HepG2 (cell line): ENCODE measurements at regions not wholly inside any gene's neighbourhood (a gene's known extent, or its start where the extent isn't known, plus 50 kb on each side); places are given as distances from the start of the nearest gene placed in this dataset.

ENCODE experiments used
- ATAC-seq: fragments of 200-7000 bp; cut with Tn5 transposase; 3 replicates; pipeline ENCODE4 v1.9.1; 2020; ENCODE audit warnings: mild to moderate bottlenecking, moderate library complexity
- BruUV-seq: library from RNA; stranded (reverse); fragments of 400-500 nt; replicated peaks from 2 replicates; lab custom pipeline; 2021; lab: Mats Ljungman, UMichigan
- CTCF ChIA-PET: fragments of 300-600 bp; formaldehyde crosslinking; extraction: SDS; loops from one replicate; lab custom pipeline; 2021; ENCODE audit warnings: low total read pairs, inconsistent platforms, low intra/inter-chr PET ratio; lab: Yijun Ruan, JAX
- POLR2A ChIA-PET: fragments of 350-600 bp; sonication (Branson Sonifier 250); formaldehyde crosslinking; loops from one replicate; lab custom pipeline; 2020; ENCODE audit warnings: antibody characterized with exemption, inconsistent platforms; lab: Yijun Ruan, JAX
- DNase-seq: peaks from one replicate; pipeline ENCODE4 v3.0.0-alpha.2; 2015; ENCODE audit warnings: low spot score
- FAIRE-seq: peaks from 3 replicates; lab custom pipeline; 2011; peaks lifted over from hg19 to GRCh38; lab: Jason Lieb, UNC
- H2AFZ ChIP-seq: one replicate; pipeline ENCODE4 v1.6.1; 2011; ENCODE audit warnings: low read length, inconsistent platforms
- H3K27ac ChIP-seq: fragments of 300-600 bp; 3 replicates; pipeline ENCODE4 v1.8.0; 2011; ENCODE audit warnings: mixed run types, mild to moderate bottlenecking, mixed read lengths, low read length, inconsistent platforms; ENCODE audit not compliant: insufficient read depth; ENCODE audit errors: extremely low read length
- H3K27me3 ChIP-seq, 2 experiments: fragments of 200-600 bp in 1 of 2; 2 replicates in 1 of 2; 3 replicates in 1 of 2; pipeline versions ENCODE4 v1.6.0 to v1.8.0; 2011; ENCODE audit warnings: low read length in 2 of 2, mild to moderate bottlenecking in 2 of 2, moderate library complexity in 2 of 2, inconsistent platforms in 1 of 2; ENCODE audit not compliant: insufficient read depth in 2 of 2, control insufficient read depth in 1 of 2
- H3K36me3 ChIP-seq, 2 experiments: fragments of 200-600 bp in 1 of 2; replicated peaks in 1 of 2; 2 replicates in 1 of 2; 3 replicates in 1 of 2; pipeline versions ENCODE4 v1.5.1 to v1.8.0; 2011; ENCODE audit warnings: low read length in 2 of 2, inconsistent platforms in 1 of 2; ENCODE audit not compliant: insufficient read depth in 2 of 2, control insufficient read depth in 1 of 2
- H3K4me1 ChIP-seq: 2 replicates; pipeline ENCODE4 v1.5.1; 2012; ENCODE audit warnings: low read length, inconsistent platforms; ENCODE audit not compliant: insufficient read depth
- H3K4me2 ChIP-seq: 2 replicates; pipeline ENCODE4 v1.6.0; 2011; ENCODE audit warnings: low read depth, low read length, inconsistent platforms
- H3K4me3 ChIP-seq, 3 experiments: fragments of 200-600 bp in 1 of 3; sonication (generic), shearing (Covaris generic) in 1 of 3; replicated peaks in 1 of 3; 2 replicates each; pipeline ENCODE4 v1.5.1; 2011 to 2016; ENCODE audit warnings: low read length in 3 of 3, inconsistent platforms in 2 of 3, low read depth in 2 of 3, mild to moderate bottlenecking in 2 of 3, control low read depth in 1 of 3, mixed read lengths in 1 of 3; ENCODE audit not compliant: insufficient read depth in 1 of 3
- H3K79me2 ChIP-seq: one replicate; pipeline ENCODE4 v1.6.1; 2011; ENCODE audit warnings: low read length, inconsistent platforms; ENCODE audit not compliant: insufficient read depth
- H3K9ac ChIP-seq: 2 replicates; pipeline ENCODE4 v1.6.0; 2011; ENCODE audit warnings: mild to moderate bottlenecking, low read depth, low read length, inconsistent platforms; ENCODE audit not compliant: insufficient read depth
- H3K9me3 ChIP-seq: 2 replicates; pipeline ENCODE4 v1.5.1; 2012; ENCODE audit warnings: mild to moderate bottlenecking, low read length
- H4K20me1 ChIP-seq: 2 replicates; pipeline ENCODE4 v1.6.0; 2011; ENCODE audit warnings: inconsistent platforms, mild to moderate bottlenecking, low read length, moderate library complexity; ENCODE audit not compliant: insufficient read depth
- FOXO1 ChIP-seq: sonication (generic); formaldehyde crosslinking; IDR thresholded peaks from 2 replicates; pipeline ENCODE4 v1.4.0; 2020; ENCODE audit warnings: missing genetic modification reagents
- HHEX ChIP-seq: IDR thresholded peaks from 2 replicates; pipeline ENCODE4 v1.6.1; 2016; ENCODE audit warnings: control low read depth
- ONECUT2 ChIP-seq: sonication (generic); formaldehyde crosslinking; IDR thresholded peaks from 2 replicates; pipeline ENCODE4 v1.4.0; 2020; ENCODE audit warnings: missing genetic modification reagents
- ZBTB40 ChIP-seq, 2 experiments: fragments of 450-650 bp in 1 of 2; sonication (generic) in 1 of 2; formaldehyde crosslinking in 1 of 2; IDR thresholded peaks; 2 replicates each; pipeline versions ENCODE4 v1.6.1 to v1.8.0; 2016 to 2022; ENCODE audit warnings: antibody characterized with exemption in 1 of 2, mild to moderate bottlenecking in 1 of 2, missing genetic modification reagents in 1 of 2
- ZNF17 ChIP-seq: sonication (generic); formaldehyde crosslinking; IDR thresholded peaks from 2 replicates; pipeline ENCODE4 v1.5.0; 2020; ENCODE audit warnings: mild to moderate bottlenecking, missing genetic modification reagents
- ZNF510 ChIP-seq: sonication (generic); formaldehyde crosslinking; IDR thresholded peaks from 2 replicates; pipeline ENCODE4 v1.4.0; 2020; ENCODE audit warnings: low read depth, mild to moderate bottlenecking, missing genetic modification reagents
- ZNF652 ChIP-seq: IDR thresholded peaks from 2 replicates; pipeline ENCODE4 v1.6.1; 2016; ENCODE audit warnings: low read depth, borderline replicate concordance
- WGBS: methylation state at CpG from one replicate; pipeline ENCODE4 v1.1.6; 2017; ENCODE audit warnings: low lambda C conversion rate; 5-methylcytosine and 5-hydroxymethylcytosine counted together
- in situ Hi-C: cut with HindIII; loops from 2 replicates; pipeline ENCODE4 v1.10.0; 2017; ENCODE audit warnings: low pct_unique_long_range_greater_than_20kb; ENCODE audit not compliant: extremely low pct_ligation_motif_present
- intact Hi-C: fragments of 100-400 bp; cut with micrococcal nuclease; formaldehyde crosslinking; loops from one replicate; pipeline ENCODE4 v1.10.0; 2022; ENCODE audit not compliant: unreplicated experiment

GRCh38 chr4:85154591-85154990 lies 188.1 kb upstream of the WDFY3 start:
- in situ Hi-C loops, result no loop called here
- POLR2A ChIA-PET, result no interaction called here

More at GRCh38 chr4:85154591-85154990, 188.1 kb upstream of the WDFY3 start:
- no peak for TF ChIP-seq ZBTB40 (IDR thresholded peaks at IDR 0.05)
- no peak for TF ChIP-seq ZBTB40 (CRISPR knock-in tag; IDR thresholded peaks at IDR 0.05)
- no peak for TF ChIP-seq ZNF510 (CRISPR knock-in tag)
- TF ChIP-seq ZNF652 (CRISPR knock-in tag), result no peak
- no peak for TF ChIP-seq ONECUT2 (CRISPR knock-in tag)
- TF ChIP-seq FOXO1 (CRISPR knock-in tag), result no peak
- no peak for TF ChIP-seq HHEX (CRISPR knock-in tag)
- no peak for TF ChIP-seq ZNF17
- H3K79me2 ChIP-seq, result no peaks in the 10 kb centered on the region
- intact Hi-C loops, result no loop called here
- no peak overlapping the region for H3K9ac ChIP-seq
- ATAC-seq, result no peak
- no peak overlapping the region for H2AFZ ChIP-seq
- no peak for DNase-seq
- H3K4me1 ChIP-seq, result no peaks in the 10 kb centered on the region
- CTCF ChIA-PET, result no interaction called here
- no peak overlapping the region for H3K4me2 ChIP-seq
- no peak for FAIRE-seq
- H3K36me3 ChIP-seq, result no peaks in the 10 kb centered on the region
- 0% methylated on average over 1 of the region's 1 CpG for WGBS
- no peak overlapping the region for H3K27ac ChIP-seq
- no peaks in the 10 kb centered on the region for H3K9me3 ChIP-seq
- H3K4me3 ChIP-seq, result no peak overlapping the region
- H3K27me3 ChIP-seq, result no peaks in the 10 kb centered on the region
- H4K20me1 ChIP-seq, result no peaks in the 10 kb centered on the region
- no TSS peak for BruUV-seq
